HG02938 (cell line): ENCODE measurements at regions not wholly inside any gene's neighbourhood (a gene's known extent, or its start where the extent isn't known, plus 50 kb on each side); places are given as distances from the start of the nearest gene placed in this dataset.
"Not testable (repeated sequence)": the region's sequence is repeated elsewhere in the genome, so short reads cannot be mapped to it uniquely, and the experiment has no call there.

Experiments
- ATAC-seq: cut with Tn5 transposase; IDR thresholded peaks from one replicate; pipeline ENCODE4 v1.9.1; 2021; ENCODE audit warnings: mild to moderate bottlenecking, moderate library complexity; ENCODE audit not compliant: unreplicated experiment

GRCh38 chr17:22044706-22045246 lies 352.5 kb downstream of the KCNJ18 start:
- not testable (repeated sequence) for ATAC-seq

DNA sequence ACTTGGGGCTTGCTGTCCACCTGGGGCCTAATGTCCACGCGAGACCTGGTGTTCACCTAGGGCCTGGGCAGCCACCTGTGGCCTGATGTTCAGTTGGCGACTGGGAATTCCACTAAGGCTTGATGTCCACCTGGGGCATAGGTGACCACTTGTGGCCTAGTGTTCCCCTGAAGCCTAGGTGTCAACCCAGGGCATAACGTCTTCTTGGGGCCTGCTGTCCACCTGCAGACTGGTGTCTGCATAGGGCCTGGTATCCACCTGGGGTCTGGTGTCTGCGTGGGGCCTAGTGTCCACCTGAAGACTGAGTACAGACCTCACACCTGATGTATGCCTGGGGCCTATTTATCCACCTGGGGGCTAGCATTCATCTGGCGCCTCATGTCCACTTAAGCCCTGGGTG lies 355.2 kb downstream of the KCNJ18 start:
- not testable (repeated sequence) for ATAC-seq

GRCh38 chr17:22048226-22048625 lies 355.9 kb downstream of the KCNJ18 start:
- not testable (repeated sequence) for ATAC-seq

GRCh38 chr17:22050766-22051165 lies 358.4 kb downstream of the KCNJ18 start:
- not testable (repeated sequence) for ATAC-seq

GRCh38 chr17:22052715-22053114 lies 360.4 kb downstream of the KCNJ18 start:
- ATAC-seq, result not testable (repeated sequence)

GRCh38 chr17:22056566-22056965 lies 364.2 kb downstream of the KCNJ18 start:
- ATAC-seq, result not testable (repeated sequence)

DNA sequence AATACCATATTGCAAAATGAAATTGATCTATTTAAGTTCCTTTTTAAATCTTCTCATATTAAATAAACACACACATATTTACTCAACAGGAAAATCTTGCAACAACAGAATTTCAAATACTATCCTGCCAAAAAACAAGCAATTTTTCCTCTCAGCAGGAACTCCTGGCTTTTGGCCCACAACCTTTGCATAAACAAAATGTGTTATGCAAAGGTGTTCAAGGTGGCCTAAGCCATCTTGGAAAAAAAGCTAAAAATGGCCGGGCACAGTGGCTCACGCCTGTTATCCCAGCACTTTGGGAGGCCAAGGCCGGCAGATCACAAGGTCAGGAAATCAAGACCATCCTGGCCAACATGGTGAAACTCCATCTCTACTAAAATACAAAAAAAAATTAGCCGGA lies 383.6 kb downstream of the KCNJ18 start:
- not testable (repeated sequence) for ATAC-seq

DNA sequence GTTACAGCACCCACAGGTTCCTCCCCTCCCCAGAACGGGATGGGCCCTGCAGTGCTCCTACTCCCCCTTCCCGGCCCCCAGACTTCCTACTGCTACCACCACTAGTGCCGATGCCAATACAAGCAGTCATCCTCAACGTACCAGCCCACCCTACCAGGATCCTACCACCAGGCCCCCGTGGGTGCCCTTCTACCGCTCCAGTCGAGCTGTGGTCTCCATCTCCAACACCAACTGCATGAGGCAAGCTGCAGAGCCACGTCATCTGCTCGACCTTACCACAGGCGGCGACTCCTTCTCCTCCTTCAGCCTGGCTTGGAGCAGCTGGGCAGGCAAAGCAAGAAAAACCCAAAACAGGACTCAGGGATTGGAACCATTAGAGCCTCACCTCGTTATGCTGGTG lies 396.3 kb downstream of the KCNJ18 start:
- ATAC-seq, result not testable (repeated sequence)

GRCh38 chr17:22090263-22090935 lies 398.1 kb downstream of the KCNJ18 start:
- ATAC-seq, result no peak

GRCh38 chr17:22091041-22091679 lies 398.8 kb downstream of the KCNJ18 start:
- not testable (repeated sequence) for ATAC-seq

DNA sequence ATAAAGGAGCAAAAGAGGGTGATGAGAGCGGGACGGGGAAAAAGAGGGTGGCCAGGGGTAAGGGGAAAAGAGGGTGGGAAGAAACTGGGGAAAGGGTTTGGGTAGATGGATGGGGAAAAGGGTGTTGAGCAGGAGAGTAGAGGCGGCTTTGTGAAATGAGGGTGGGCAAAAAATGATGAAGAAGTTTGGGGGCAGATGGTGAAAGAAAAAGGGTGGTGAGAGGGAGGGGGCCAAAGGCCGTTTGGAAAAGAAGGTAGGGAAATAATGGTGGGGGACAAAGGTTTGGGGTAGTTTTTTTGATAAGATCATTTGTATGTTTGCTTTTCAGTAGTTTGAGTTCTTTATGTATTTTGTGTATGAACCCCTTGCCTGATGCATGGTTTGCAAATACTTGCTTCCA lies 399.5 kb downstream of the KCNJ18 start:
- ATAC-seq, result not testable (repeated sequence)

DNA sequence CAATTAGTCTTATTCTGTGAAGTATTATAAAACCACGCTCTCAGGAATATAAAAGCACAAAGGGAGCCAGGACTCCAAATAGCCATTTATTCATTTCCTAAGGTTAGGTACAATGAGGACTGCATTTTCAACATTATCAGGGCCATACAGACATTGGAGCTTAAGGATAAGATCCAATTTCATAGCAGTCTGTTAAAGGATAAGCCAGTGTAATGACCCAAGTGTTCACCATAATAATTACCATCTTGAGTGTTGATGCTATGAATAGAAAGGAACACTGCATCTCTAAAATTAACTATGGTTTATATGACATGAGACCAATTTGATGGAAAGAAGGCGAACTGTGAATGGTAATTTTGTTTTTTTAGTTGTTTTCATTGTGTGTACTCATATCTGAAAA lies 403.1 kb downstream of the KCNJ18 start:
- not testable (repeated sequence) for ATAC-seq

DNA sequence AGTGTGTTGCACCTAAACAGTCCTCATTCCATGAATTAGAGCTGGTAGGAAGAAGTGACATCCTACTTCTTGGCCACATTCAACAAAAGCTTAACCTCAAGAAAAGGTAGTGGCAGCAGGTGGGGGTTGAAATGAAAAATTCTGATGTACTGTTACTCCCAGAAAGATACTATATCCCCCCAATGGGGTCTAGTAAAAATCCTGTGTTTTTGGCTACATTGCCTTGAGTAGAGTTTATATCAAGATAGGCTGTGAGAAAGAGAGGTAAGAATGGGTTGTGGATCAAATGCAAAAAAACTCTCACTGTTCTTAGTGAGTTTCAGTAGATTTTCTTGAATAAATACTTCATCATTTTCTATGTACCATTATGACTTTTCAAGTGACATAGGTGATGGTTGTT lies 407.3 kb downstream of the KCNJ18 start:
- not testable (repeated sequence) for ATAC-seq

GRCh38 chr17:22102177-22102576 lies 409.9 kb downstream of the KCNJ18 start:
- ATAC-seq, result no peak

GRCh38 chr17:22116720-22117119 lies 424.4 kb downstream of the KCNJ18 start:
- ATAC-seq, result not testable (repeated sequence)

GRCh38 chr17:22117401-22117800 lies 425.1 kb downstream of the KCNJ18 start:
- not testable (repeated sequence) for ATAC-seq

DNA sequence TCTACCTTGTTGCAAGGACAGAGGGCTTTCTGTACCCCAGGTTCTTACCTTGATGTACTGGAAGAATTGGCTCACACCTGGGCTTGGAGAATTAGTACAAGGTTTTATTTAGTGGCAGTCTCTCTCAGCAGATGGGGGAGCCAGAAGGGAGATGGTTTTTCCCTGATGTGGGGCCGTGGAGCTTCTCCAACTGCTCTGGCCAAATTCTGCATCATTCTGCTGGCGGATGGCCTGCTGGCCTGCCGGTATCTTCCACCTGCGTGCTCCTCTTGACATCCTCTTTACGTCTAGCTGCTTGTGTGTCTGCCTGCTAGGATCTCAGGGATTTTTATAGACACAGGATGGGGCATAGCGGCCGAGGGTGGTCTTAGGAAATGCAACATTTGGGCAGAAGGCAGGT lies 426.7 kb downstream of the KCNJ18 start:
- not testable (repeated sequence) for ATAC-seq

DNA sequence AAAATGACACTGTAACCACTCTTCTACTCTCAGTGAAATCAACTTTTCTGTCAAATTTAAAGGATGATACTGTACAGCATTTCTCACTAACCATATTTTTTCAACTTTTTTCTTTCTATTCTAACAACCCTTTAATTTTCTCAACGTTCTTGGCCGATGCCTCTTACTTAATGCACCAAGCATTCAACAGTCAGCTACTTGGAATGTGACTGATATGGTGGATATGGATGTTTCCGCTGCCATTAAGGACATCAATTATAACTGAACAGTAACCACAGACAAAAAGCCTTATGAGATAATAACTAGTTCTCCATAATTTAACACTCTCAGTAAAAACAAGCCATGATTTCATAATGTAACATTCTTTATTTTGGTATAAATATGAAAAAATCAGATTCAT lies 427.4 kb downstream of the KCNJ18 start:
- ATAC-seq, result not testable (repeated sequence)

DNA sequence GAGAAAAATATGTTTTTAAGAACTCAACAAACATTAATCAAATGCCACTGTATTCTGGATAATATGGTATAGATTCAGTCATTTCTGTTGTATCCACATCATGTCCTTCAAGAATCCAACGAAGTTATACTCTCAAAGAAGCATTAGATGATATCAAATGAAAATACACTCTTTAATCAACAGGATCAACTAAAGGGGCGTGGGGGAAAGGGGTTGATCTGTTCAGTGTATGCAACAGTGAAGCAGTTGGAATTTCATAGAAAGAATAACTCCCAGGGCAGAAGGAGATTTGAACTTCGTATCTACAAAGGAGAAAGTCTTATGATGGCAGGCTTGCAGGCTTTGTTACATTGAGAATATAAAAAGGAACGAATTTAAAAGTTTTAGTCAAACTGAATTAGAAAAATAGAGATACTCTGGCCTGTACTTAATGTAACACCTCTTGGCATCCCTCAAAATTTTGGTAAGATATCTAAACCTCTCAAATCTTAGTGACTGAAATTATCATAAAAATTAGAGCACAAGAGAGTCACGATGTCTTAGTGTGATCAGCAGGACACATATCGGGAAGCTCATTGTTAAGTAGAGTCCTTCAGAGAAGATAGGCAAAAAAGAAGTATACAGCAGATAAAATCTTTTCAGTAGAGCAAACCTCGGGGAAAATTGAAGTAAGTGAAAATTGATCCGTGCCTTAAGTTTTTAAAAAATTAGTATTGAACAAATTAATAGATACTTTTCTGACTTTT lies 431.4 kb downstream of the KCNJ18 start:
- no peak for ATAC-seq

DNA sequence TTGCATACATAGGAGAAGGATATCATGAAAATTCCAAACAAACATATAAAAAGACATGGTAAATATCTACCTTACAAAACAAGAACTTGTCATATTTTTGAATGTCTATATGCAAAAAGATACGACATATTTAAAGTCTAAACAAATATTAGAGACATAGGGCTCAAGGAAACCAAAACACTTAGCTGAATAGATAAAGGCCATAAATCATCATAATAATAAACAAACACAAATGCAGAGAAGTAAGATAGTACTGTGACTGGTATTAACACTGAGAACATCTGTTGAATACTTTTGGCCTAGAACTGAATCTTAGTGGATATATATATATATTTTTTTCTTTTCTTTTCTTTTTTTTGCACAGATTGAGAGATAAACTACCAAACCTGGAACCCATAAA lies 435.8 kb downstream of the KCNJ18 start:
- ATAC-seq, result no peak

DNA sequence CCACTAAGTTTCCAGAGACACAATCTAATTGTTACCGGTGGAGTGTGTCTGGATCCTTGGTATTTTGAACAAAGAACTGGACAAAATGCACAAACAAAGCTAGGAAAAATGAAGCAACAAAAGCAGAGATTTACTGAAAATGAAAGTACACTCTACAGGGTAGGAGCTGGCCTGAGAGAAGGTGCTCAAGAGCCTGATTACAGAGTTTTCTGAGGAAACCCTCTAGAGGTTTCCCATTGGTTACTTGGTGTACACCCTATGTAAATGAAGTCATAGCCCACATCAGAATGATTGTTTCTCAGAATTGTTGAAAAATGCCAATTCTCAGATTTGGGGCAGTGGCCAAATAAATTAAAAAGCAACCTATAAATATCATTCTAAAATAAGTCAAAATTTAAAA lies 436.4 kb downstream of the KCNJ18 start:
- ATAC-seq, result no peak
